ENCODE measurements at regions not wholly inside any gene's neighbourhood (a gene's known extent, or its start where the extent isn't known, plus 50 kb on each side); places are given as distances from the start of the nearest gene placed in this dataset.

- no peak for TF ChIP-seq CTCF (IDR thresholded peaks at IDR 0.05; ENCODE audit: low read depth, low read length)
- no peak for TF ChIP-seq POLR2A (IDR thresholded peaks at IDR 0.05; ENCODE audit: extremely low read depth, insufficient read length)
- no peak for TF ChIP-seq MAX (IDR thresholded peaks at IDR 0.05; ENCODE audit: low read depth, low read length)
- no peak for TF ChIP-seq MYC (IDR thresholded peaks at IDR 0.05; ENCODE audit: low read depth, low read length)
These were observed 173.5 kb upstream of the KLF6 start for GRCh38 chr10:3958472-3958996.

Measured in NB4 (cell line).